Naive thymus-derived CD4-positive, alpha-beta T cell (primary cell): ENCODE measurements at regions not wholly inside any gene's neighbourhood (a gene's known extent, or its start where the extent isn't known, plus 50 kb on each side); places are given as distances from the start of the nearest gene placed in this dataset.

Experiments used
- ATAC-seq: fragments of 150-1000 bp; cut with Tn5 transposase; 2 replicates; pipeline ENCODE4 v1.10.0; 2021; ENCODE audit warnings: mild to moderate bottlenecking, moderate library complexity
- CTCF ChIA-PET: fragments of 350-600 bp; sonication (Branson Sonifier 250); formaldehyde crosslinking; loops from one replicate; lab custom pipeline; 2021; ENCODE audit warnings: antibody characterized with exemption; lab: Charles Lee
- POLR2A ChIA-PET: fragments of 350-600 bp; sonication (Branson Sonifier 250); formaldehyde crosslinking; loops from one replicate; lab custom pipeline; 2021; ENCODE audit warnings: antibody characterized with exemption, inconsistent platforms; lab: Charles Lee
- DNase-seq, 9 donors: peaks; one replicate each; pipeline versions ENCODE4 v3.0.0 to v3.0.0-alpha.2; 2020 to 2022; ENCODE audit warnings: mixed read lengths in 1 of 9
- H3K27ac ChIP-seq: one replicate; pipeline ENCODE4 v1.7.0; 2013; ENCODE audit warnings: mild to moderate bottlenecking, low read depth, low read length, moderate library complexity
- H3K27me3 ChIP-seq, 2 donors: one replicate each; pipeline ENCODE4 v1.7.0; 2013; ENCODE audit warnings: low read length in 2 of 2, mild to moderate bottlenecking in 2 of 2, moderate library complexity in 2 of 2; ENCODE audit not compliant: control insufficient read depth in 2 of 2, insufficient read depth in 2 of 2
- H3K36me3 ChIP-seq, 3 experiments: 1 replicate in 2 of 3; 2 replicates in 1 of 3; pipeline ENCODE4 v1.7.0; 2013; ENCODE audit warnings: low read length in 3 of 3, mild to moderate bottlenecking in 3 of 3, moderate library complexity in 1 of 3; ENCODE audit not compliant: insufficient read depth in 3 of 3, control insufficient read depth in 2 of 3
- H3K4me1 ChIP-seq, 2 donors: one replicate each; pipeline ENCODE4 v1.7.0; 2013; ENCODE audit warnings: low read length in 2 of 2, mild to moderate bottlenecking in 2 of 2, moderate library complexity in 1 of 2; ENCODE audit not compliant: control insufficient read depth in 2 of 2, insufficient read depth in 2 of 2
- H3K4me3 ChIP-seq: 2 replicates; pipeline ENCODE4 v1.7.0; 2013; ENCODE audit warnings: mild to moderate bottlenecking, low read length
- H3K9me3 ChIP-seq, 3 experiments: 1 replicate in 2 of 3; 2 replicates in 1 of 3; pipeline ENCODE4 v1.7.0; 2013; ENCODE audit warnings: low read length in 3 of 3; ENCODE audit not compliant: control insufficient read depth in 2 of 3
- H3K27ac Mint-ChIP-seq, 9 donors: one replicate each; pipeline ENCODE4 v1.8.0; 2020 to 2022; ENCODE audit warnings: mixed read lengths in 9 of 9, mild to moderate bottlenecking in 8 of 9, moderate library complexity in 5 of 9, inconsistent platforms in 2 of 9
- H3K27me3 Mint-ChIP-seq, 5 donors: one replicate each; pipeline ENCODE4 v1.8.0; 2021 to 2022; ENCODE audit warnings: mixed read lengths in 5 of 5, mild to moderate bottlenecking in 1 of 5
- H3K36me3 Mint-ChIP-seq, 5 donors: one replicate each; pipeline ENCODE4 v1.8.0; 2020 to 2022; ENCODE audit warnings: mixed read lengths in 5 of 5, mild to moderate bottlenecking in 3 of 5, inconsistent platforms in 1 of 5
- H3K4me1 Mint-ChIP-seq, 7 donors: one replicate each; pipeline ENCODE4 v1.8.0; 2020 to 2022; ENCODE audit warnings: mixed read lengths in 7 of 7, mild to moderate bottlenecking in 3 of 7, inconsistent platforms in 1 of 7
- H3K4me3 Mint-ChIP-seq, 10 donors: one replicate each; pipeline ENCODE4 v1.8.0; 2020 to 2022; ENCODE audit warnings: mild to moderate bottlenecking in 10 of 10, mixed read lengths in 10 of 10, moderate library complexity in 6 of 10, inconsistent platforms in 2 of 10
- H3K9me3 Mint-ChIP-seq, 11 donors: one replicate each; pipeline ENCODE4 v1.8.0; 2020 to 2022; ENCODE audit warnings: mixed read lengths in 11 of 11, mild to moderate bottlenecking in 4 of 11, inconsistent platforms in 1 of 11, moderate library complexity in 1 of 11
- intact Hi-C, 2 donors: fragments of 100-400 bp; cut with micrococcal nuclease; formaldehyde crosslinking; loops; one replicate each; pipeline ENCODE4 v1.15.1; 2023

DNA sequence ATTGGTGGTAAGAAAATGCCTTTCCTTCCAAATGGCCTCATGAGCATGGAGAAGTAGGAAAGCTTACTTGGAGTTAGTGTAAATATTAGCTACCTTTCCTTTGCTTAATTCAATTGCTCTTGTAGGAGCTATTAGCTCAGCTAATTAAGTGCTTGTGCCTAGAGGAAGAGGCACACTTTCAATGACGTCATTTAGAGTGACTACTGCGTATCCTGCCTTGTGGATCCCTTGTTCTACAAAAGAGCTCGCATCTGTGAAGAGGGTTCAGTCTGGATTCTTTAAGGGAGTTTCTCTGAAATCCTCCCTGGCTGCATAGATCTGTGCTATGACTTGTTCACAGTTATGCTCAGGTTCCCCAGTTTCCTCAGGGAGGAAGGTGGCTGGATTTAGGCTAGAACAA, 122.5 kb upstream of the SPHKAP start:
- H3K27ac ChIP-seq, result no peak overlapping the region
- CTCF ChIA-PET, result no interaction called here

DNA sequence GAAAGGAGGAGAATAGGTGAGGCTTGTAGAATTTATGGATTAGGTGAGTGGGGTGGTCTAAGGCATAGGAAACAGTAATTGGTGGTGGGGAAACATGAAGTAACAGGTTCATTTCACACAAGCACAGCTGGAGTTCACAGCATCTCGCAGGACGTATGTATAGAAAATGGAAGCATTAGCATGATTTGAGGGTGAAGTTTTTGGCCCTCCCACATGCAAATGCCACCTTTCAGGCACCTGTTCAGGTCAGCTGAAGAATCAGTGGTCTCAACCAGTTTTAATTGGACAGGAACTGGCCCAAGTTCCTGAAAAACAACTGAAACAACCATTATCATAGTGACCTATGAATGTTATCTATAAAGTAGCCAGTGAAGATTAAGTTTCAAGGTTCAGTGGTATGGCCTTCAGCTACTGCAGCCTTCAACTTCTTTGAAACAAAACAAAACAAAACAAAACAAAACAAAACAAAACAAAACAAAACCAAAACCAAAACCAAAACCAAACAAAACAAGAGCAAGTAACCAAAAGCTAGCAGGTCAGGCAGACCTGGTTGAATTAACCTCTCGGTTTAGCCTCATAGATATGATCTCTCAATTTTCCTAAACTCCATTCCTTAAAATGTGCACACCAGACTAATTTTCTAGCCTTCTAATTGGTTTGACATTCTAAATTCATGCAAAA, 102.1 kb upstream of the SPHKAP start:
- no peaks in the 10 kb centered on the region for H3K4me1 ChIP-seq
- Mint-ChIP-seq H3K36me3 (no peaks in the 10 kb centered on the region), H3K4me3 (no peak overlapping the region), H3K9me3 (peaks cover 0 to 12% (median 5%) of the 10 kb centered on the region in 11 donors), H3K27ac (peak overlapping the region in 1 of 9 donors; percentile 56), H3K4me1 (peaks cover 0 to 3% (median 0%) of the 10 kb centered on the region in 7 donors), H3K27me3 (no peaks in the 10 kb centered on the region)
- intact Hi-C loops, result no loop called here
- no peak for DNase-seq
- H3K27me3 ChIP-seq, result no peaks in the 10 kb centered on the region
- no peak for ATAC-seq
- H3K9me3 ChIP-seq, result no peaks in the 10 kb centered on the region
- ChIA-PET POLR2A (no interaction called here), CTCF (no interaction called here)
- H3K4me3 ChIP-seq, result no peak overlapping the region
- no peaks in the 10 kb centered on the region for H3K36me3 ChIP-seq
- no peak overlapping the region for H3K27ac ChIP-seq

More for the DNA sequence above, 122.5 kb upstream of the SPHKAP start:
- intact Hi-C loops, result no loop called here
- Mint-ChIP-seq H3K9me3 (peaks cover 0 to 8% (median 2%) of the 10 kb centered on the region in 11 donors), H3K4me1 (no peaks in the 10 kb centered on the region), H3K27me3 (no peaks in the 10 kb centered on the region), H3K36me3 (no peaks in the 10 kb centered on the region), H3K27ac (no peak overlapping the region), H3K4me3 (no peak overlapping the region)
- no peaks in the 10 kb centered on the region for H3K9me3 ChIP-seq
- H3K4me1 ChIP-seq, result no peaks in the 10 kb centered on the region
- H3K36me3 ChIP-seq, result no peaks in the 10 kb centered on the region
- no peaks in the 10 kb centered on the region for H3K27me3 ChIP-seq
- DNase-seq, result no peak
- POLR2A ChIA-PET, result no interaction called here
- H3K4me3 ChIP-seq, result no peak overlapping the region
- no peak for ATAC-seq

DNA sequence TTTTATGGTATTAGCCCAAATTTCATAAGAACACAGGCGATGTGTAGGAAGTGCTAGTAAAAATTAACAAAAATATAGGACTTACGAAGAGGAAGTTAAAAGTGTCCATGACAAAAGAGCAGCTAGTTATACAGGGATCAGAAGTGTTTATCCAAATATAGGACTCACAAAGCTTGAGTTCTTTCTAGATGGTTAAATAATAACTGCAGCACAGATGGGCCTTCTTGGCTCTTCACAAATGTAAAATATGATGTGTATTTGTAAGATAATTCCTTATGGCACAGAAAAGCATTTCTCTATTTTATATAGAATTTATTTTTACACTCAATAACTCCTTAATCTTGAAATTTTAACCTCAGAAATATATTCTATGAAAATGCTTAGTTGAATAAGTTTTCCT, 100.9 kb upstream of the SPHKAP start:
- Mint-ChIP-seq H3K36me3 (no peaks in the 10 kb centered on the region), H3K27me3 (no peaks in the 10 kb centered on the region), H3K9me3 (peaks cover 0 to 12% (median 5%) of the 10 kb centered on the region in 11 donors), H3K27ac (no peak overlapping the region), H3K4me1 (peaks cover 0 to 3% (median 0%) of the 10 kb centered on the region in 7 donors), H3K4me3 (no peak overlapping the region)
- POLR2A ChIA-PET, result no interaction called here
- Histone ChIP-seq H3K27me3 (no peaks in the 10 kb centered on the region), H3K9me3 (no peaks in the 10 kb centered on the region), H3K4me1 (no peaks in the 10 kb centered on the region), H3K4me3 (no peak overlapping the region), H3K36me3 (no peaks in the 10 kb centered on the region), H3K27ac (no peak overlapping the region)
- CTCF ChIA-PET, result no interaction called here
- intact Hi-C loops, result no loop called here
- DNase-seq, result no peak
- no peak for ATAC-seq

DNA sequence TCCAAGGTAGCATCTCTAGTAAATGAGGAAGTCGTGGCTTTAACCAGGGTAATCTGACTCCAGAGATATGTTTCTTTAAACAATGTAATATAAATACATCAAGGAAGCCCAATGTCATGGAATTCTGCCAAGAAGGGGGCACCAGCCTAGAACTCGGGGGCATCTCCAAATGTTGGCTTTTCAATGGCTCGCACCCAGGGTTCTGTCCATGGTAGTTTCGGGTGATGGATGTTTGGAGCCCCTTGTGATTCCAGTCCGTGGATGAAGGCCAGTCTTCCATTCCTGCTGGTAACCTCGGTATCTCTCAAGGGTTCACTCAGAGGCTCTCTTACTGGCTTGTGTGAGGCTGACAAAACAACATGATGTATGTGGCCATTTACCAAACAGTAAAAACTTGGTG, 91.7 kb upstream of the SPHKAP start:
- Mint-ChIP-seq H3K4me1 (no peaks in the 10 kb centered on the region), H3K4me3 (no peak overlapping the region), H3K27ac (no peak overlapping the region), H3K36me3 (no peaks in the 10 kb centered on the region), H3K9me3 (peaks cover 0 to 13% (median 4%) of the 10 kb centered on the region in 11 donors), H3K27me3 (no peaks in the 10 kb centered on the region)
- ATAC-seq, result no peak
- H3K27me3 ChIP-seq, result no peaks in the 10 kb centered on the region
- ChIA-PET POLR2A (interaction anchor here (0.5 kb wide), 1 partner anchor 358 kb away, joined by 3 read pairs; no protein-coding TSS in a partner anchor), CTCF (no interaction called here)
- intact Hi-C loops, result no loop called here
- no peak overlapping the region for H3K4me3 ChIP-seq
- no peaks in the 10 kb centered on the region for H3K36me3 ChIP-seq
- DNase-seq, result no peak
- H3K4me1 ChIP-seq, result no peaks in the 10 kb centered on the region
- no peaks in the 10 kb centered on the region for H3K9me3 ChIP-seq
- no peak overlapping the region for H3K27ac ChIP-seq

DNA sequence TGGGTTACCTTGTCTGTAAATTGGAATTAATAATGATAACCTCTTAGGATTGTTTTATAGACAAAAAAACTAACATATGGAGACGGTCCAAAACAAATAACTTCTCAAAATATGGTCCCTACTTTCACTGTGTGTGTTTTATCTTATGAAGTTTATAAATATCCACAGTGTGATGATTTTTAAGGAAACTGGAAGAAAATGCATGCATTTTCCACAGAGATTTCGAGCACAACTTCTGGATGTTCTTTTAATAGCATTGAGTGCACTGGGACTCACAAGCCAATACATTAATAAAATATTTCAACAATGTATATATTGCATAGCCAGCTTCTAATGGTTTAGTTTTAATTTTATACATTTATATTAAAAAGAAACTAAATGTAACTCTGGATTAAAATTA, 87.9 kb upstream of the SPHKAP start:
- Mint-ChIP-seq H3K27ac (no peak overlapping the region), H3K27me3 (no peaks in the 10 kb centered on the region), H3K4me1 (no peaks in the 10 kb centered on the region), H3K4me3 (no peak overlapping the region), H3K36me3 (no peaks in the 10 kb centered on the region), H3K9me3 (peaks cover 0 to 24% (median 9%) of the 10 kb centered on the region in 11 donors)
- H3K4me3 ChIP-seq, result no peak overlapping the region
- H3K36me3 ChIP-seq, result no peaks in the 10 kb centered on the region
- H3K9me3 ChIP-seq, result no peaks in the 10 kb centered on the region
- H3K27ac ChIP-seq, result no peak overlapping the region
- no peaks in the 10 kb centered on the region for H3K27me3 ChIP-seq
- H3K4me1 ChIP-seq, result no peaks in the 10 kb centered on the region
- ChIA-PET POLR2A (no interaction called here), CTCF (no interaction called here)
- ATAC-seq (no peak), DNase-seq (no peak)
- intact Hi-C loops, result no loop called here

DNA sequence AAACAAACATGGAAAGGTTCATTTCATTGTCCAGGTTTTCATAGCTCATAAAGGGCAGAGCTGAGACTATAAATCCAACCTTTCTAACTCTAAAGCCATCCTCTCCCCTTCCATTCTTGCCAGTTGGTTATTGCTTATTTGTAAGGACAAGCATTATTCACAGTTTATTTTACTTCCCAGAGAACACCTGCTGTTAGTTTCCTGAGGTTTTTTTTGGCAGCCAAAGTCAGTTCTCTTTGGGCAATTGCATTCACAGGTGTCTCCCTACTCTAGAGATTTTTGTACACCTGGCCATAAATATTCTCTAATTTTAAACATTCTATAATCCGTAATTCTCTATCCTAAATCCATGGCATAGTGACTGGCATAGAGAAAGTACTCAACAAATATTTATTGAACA, 87.3 kb upstream of the SPHKAP start:
- POLR2A ChIA-PET, result no interaction called here
- intact Hi-C loops, result no loop called here
- DNase-seq (no peak), ATAC-seq (no peak)
- H3K4me3 ChIP-seq, result no peak overlapping the region
- H3K36me3 ChIP-seq, result no peaks in the 10 kb centered on the region
- H3K9me3 ChIP-seq, result no peaks in the 10 kb centered on the region
- H3K4me1 Mint-ChIP-seq, result no peaks in the 10 kb centered on the region
- no peak overlapping the region for H3K4me3 Mint-ChIP-seq
- no peak overlapping the region for H3K27ac Mint-ChIP-seq
- CTCF ChIA-PET, result no interaction called here
- H3K4me1 ChIP-seq, result no peaks in the 10 kb centered on the region
- peaks cover 0 to 22% (median 8%) of the 10 kb centered on the region in 11 donors for H3K9me3 Mint-ChIP-seq
- H3K27me3 ChIP-seq, result no peaks in the 10 kb centered on the region
- H3K27ac ChIP-seq, result no peak overlapping the region
- no peaks in the 10 kb centered on the region for H3K36me3 Mint-ChIP-seq
- H3K27me3 Mint-ChIP-seq, result no peaks in the 10 kb centered on the region

DNA sequence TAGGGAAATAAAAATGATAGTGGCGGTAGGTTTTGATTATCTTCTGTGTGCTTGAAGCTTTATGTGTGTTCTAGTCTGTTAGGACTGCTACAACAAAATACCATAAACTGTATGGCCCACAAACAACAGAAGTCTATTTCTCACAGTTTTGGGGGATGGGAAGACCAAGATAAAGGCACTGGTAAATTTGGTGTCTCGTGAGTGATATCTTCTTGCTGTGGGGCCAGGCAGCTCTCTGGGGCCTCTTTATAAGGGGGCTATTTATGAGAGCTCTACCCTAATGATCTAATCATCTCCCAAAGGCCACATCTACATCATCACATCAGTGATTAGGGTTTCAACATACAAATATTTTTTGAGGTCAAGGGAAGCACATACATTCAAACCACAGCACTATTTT, 86.8 kb upstream of the SPHKAP start:
- H3K4me3 ChIP-seq, result no peak overlapping the region
- no peak overlapping the region for H3K4me3 Mint-ChIP-seq
- ChIA-PET CTCF (no interaction called here), POLR2A (no interaction called here)
- no peaks in the 10 kb centered on the region for H3K9me3 ChIP-seq
- no peaks in the 10 kb centered on the region for H3K4me1 ChIP-seq
- H3K36me3 Mint-ChIP-seq, result no peaks in the 10 kb centered on the region
- H3K4me1 Mint-ChIP-seq, result no peaks in the 10 kb centered on the region
- intact Hi-C loops, result no loop called here
- ATAC-seq (no peak), DNase-seq (no peak)
- H3K27me3 Mint-ChIP-seq, result no peaks in the 10 kb centered on the region
- H3K9me3 Mint-ChIP-seq, result peaks cover 0 to 18% (median 8%) of the 10 kb centered on the region in 11 donors
- no peak overlapping the region for H3K27ac ChIP-seq
- H3K27ac Mint-ChIP-seq, result no peak overlapping the region
- no peaks in the 10 kb centered on the region for H3K36me3 ChIP-seq
- H3K27me3 ChIP-seq, result no peaks in the 10 kb centered on the region
